HG02938 (cell line): ENCODE measurements at regions not wholly inside any gene's neighbourhood (a gene's known extent, or its start where the extent isn't known, plus 50 kb on each side); places are given as distances from the start of the nearest gene placed in this dataset.

ENCODE experiments used
- ATAC-seq: cut with Tn5 transposase; IDR thresholded peaks from one replicate; pipeline ENCODE4 v1.9.1; 2021; ENCODE audit warnings: mild to moderate bottlenecking, moderate library complexity; ENCODE audit not compliant: unreplicated experiment

DNA sequence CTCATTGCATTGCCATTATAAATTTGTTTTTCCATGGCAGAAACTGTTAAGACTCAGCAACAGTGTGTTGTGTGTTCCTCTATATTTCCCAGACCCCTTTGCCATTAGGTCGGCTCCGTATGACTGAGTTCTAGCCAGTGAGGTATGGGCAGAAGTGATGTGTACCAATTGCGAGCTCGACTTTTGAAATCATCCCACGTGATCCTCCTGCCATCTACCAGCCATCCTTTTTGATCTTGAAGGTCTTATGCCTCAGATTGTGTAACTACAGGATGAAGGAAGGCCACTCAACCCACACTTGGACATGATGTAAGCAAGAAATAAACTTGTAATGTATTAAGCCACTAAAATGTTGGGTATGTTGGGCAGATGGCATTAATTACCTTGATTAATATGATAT is 562.3 kb downstream of the PDCD6IP start:
- no peak for ATAC-seq

DNA sequence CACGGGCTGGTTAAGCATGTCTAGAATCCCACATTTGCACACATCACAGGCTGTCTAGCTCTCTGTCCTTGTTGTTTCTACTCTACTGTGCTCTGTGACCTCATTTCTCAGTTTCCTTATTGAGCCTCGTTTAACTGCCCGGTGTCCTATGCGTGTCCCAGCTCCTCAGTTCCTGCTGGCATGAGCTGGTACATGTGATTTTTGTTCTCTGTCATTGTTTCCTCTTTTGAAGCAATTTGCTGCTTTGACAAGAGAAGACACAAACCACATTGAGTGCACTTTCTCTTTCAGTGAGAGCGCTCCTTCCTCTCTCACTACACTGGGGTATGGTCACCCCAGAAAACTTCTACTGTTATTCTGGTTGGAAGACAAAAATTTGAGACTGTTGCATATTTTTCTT is 563.5 kb downstream of the PDCD6IP start:
- ATAC-seq = peak; percentile 95

DNA sequence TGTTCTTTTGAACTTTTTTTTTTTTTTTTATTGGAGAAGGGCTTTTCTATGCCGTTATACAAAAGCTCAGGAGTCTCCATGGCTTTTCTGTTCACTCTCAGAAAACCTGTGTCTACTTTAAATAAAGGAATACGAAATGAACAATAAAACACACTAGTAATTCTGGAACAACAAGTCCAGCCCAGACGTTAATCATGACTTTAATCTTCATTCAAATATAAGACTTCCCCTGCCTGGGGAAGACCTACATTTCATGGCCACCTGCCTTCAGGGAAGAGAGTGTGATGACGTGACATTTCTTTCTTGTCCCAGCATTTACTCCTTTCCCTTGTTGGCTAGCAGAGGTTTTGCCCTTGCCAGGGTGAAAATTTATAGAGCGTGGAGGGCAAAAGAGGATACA is 564.5 kb downstream of the PDCD6IP start:
- ATAC-seq = no peak

GRCh38 chr3:34363881-34364280 is 565.5 kb downstream of the PDCD6IP start:
- no peak for ATAC-seq

DNA sequence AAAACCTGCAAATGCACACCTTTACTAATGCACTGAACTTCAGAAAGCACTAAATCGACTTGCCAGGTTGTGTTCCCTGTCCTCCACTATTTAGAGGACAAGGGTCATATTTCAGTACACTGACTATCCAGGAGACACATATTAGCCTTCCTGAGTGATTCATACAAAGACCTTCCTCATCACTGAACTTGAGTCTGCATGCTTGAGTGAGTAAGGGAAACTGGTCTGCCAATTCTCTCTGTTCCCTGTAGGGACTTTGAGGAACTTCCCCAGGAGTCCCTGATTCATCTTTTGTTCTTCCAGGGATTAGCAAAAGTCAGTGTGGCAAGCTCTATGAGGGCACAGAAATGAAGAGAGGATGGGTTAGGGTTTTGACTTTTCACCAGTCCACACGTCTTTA is 565.9 kb downstream of the PDCD6IP start:
- no peak for ATAC-seq

- no peak for ATAC-seq
Observed at GRCh38 chr3:34365231-34365630, 566.8 kb downstream of the PDCD6IP start.

DNA sequence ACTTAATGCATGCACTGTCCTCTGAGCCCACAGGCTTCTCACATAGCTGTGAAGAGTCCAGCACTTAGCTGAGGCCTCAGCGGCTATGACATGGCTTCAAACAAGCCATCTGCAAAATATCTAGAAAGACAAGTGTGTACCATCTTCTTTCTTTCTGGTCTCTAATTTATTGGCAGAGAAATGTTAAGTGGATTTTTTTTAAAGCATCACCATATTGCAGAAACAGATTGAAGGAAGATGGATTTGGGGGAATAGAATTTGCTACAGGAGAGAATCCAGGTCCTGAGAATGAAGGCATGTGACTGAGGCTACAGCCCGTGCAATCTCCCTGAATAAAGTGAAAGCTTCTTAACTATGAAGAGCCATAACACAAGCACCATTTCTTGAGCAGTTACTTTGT is 567.3 kb downstream of the PDCD6IP start:
- no peak for ATAC-seq

DNA sequence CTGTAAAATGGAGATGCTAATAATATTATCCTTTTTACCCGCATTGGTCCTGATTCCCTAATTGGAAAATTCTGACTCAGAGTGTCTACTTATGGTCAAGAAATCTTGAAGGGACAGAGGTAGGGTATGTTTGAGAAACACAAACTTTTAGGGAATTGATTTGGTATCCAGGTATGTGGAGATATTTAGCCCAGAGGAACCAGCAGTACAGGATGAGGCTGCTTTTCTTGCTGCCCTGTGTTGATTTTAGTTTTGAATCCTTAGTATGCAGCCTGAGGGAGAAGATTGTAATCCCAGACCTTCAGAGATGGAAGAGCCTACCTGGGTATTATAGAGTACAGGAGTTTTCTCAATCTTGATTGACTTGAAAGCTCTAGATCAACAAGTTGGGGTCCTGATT is 569.1 kb downstream of the PDCD6IP start:
- ATAC-seq = no peak

- ATAC-seq = no peak
Observed at GRCh38 chr3:34374521-34374920, 576.1 kb downstream of the PDCD6IP start.

DNA sequence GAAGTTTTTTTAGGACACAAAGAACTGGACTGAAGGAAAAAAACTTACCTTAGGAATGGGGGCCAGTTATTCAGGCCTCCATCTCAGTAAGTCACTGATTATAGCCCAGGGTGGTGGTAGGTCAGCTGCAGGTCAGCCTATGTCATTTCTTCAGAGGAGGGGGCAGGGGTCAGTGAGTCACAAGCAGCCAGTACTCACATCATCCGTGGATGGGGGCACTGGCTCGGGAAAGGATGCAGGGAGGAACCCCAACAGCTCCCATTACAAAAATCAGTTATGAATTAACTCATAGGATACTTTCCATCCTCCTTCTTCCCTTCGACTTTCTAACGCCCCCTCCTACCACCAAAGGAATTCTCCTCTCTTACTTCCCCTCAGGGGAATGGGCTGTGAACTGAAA is 578.3 kb downstream of the PDCD6IP start:
- ATAC-seq = no peak

DNA sequence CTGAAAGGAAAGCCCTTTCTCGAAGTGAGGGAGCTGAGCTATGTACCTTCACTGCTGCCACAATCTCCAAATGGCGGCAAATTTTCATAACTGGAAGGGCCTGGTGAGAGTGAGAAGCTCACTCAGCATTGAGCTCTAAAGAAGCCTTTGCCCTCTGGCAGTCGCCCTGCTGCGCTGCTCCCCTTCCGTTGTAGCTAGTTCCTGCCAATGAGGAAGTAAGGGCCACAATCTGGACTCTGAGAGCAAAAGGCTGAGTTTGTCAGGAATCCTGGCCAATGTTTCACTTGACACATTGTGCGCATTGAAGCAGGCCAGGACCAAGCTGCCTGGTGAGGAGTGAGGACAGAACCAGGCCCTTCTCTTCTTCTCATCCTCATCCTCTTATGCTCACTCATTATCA is 579.5 kb downstream of the PDCD6IP start:
- no peak for ATAC-seq

- no peak for ATAC-seq
Observed at GRCh38 chr3:34381243-34381642, 582.8 kb downstream of the PDCD6IP start.

GRCh38 chr3:34382859-34383258 is 584.4 kb downstream of the PDCD6IP start:
- no peak for ATAC-seq

- no peak for ATAC-seq
Observed at GRCh38 chr3:34386309-34386708, 587.9 kb downstream of the PDCD6IP start.

DNA sequence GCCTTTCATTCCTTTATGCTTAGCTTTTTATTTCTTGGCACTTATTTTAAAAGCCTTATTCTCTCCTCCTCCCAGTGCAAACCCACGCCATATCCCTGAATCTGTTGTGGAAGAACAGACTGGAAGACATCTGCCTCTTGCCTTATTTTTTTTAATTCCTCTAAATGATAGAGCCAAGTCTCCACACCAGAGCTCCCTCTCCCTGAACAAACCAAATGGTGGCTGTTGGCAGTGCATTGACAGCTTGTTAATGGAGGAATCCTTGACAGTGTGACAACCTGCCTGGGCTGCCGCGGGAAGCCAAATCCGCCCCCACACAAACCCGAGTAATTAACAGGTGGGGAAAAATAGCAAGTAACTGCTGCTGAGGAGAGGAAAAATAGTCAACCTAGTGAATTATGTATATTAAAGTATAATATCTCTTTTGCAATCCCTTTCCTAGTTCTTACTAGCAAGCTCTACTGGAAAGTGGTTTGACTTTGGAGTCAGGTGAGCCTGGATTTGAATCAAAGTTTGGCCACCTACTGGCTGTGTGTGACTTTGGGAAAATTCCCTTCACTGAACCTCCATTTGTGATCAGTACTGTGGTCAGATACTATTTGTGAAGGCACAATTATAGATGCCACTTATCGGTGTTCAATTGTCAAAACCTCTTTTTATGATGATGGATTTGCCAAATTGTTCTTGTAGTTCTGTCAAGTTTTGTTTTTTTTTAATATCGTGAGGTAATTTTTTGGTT is 589.6 kb downstream of the PDCD6IP start:
- no peak for ATAC-seq

DNA sequence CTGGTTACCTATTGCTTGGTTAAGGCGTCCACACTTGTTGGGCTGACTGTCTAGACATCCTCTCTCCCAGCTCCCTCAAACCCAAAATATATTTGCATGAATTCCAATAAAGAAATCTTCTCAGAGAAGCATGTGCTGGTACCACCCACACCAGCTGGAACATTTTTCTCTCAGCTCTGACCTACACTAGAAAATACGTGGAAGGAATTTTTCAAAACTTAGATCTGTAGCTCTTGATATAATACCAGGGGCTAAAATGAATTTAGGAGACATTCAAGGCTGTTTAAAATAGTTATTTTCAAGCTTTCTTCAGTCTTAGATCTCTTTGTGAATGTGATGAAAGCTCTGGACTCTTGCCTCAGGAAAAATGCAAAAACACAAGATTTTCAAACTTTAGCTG is 590.4 kb downstream of the PDCD6IP start:
- ATAC-seq = no peak

DNA sequence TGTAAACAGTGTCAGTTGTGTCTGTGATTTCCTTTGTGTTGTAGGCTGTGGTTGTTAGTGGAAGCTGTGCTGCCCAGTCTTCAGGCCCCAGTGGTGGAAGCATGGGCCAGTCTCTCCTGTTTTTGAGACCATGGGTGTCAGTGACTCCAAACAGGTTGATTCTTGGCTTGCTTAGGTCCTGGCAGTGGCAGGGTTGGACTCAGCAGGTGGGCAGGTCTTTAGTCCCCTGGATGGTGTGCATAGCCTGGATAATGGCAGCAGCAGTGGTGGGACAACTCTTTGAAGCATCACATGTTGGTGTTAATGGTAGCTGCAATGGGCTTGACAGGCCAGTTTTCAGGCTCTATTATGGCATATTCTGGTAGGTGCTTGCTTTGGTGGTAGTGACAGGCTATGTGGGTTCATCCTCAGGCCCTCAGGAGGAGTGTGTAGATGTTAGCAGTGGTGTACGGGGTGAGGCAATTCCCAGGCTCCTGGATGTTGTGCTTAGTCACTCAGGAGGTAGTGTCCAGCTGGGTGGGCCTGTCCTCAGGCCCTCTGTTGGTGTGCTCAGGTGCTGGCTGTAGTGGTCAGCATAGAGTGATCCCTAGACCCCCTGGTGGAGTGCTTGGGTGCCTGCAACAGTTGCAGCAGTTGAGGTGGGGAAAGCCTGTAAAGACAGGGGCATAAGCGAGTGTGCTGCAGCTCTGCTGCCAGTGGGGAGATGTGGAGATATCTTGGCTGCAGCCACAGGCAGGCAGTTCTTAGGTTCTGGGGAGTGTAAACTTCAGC is 596.7 kb downstream of the PDCD6IP start:
- no peak for ATAC-seq

GRCh38 chr3:34396288-34396687 is 597.9 kb downstream of the PDCD6IP start:
- ATAC-seq = no peak

DNA sequence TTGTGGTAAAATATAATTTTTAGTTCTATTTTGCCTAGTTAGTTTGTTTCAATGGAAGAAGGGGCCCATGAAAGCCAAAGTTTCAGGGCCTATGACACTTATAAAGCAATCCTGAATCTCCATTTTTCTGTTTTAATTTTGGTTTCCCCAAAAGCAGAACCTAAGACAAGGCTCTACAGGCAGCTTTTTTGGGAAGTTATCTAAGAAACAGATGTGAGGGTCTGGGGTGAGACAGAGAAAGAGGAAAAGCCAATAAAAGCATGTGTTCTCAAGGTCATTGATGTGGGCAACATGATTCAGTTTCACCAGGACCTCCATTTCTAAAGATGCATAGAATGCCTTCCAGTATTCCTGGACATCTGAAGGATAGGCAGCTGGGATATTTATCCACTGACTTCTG is 598.5 kb downstream of the PDCD6IP start:
- no peak for ATAC-seq

DNA sequence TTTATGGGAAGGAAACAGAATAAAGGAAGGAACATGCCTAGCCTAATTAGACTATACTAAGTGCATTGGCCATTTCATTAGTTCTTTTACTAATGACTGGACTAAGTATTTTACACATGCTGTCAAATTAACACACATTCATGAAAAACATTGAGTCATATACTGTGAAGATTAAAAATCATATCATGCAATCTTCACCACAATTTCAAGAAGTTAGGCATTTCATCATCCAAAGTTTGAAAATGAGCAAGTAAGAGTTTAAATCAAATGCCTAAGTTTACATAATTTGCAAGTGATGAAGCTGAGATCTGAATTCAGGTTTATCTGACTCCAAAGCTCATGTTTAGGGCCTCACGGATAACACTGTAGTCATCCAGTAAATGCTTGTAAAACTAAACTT is 601.0 kb downstream of the PDCD6IP start:
- no peak for ATAC-seq

GRCh38 chr3:34405159-34405558 is 606.7 kb downstream of the PDCD6IP start:
- no peak for ATAC-seq

DNA sequence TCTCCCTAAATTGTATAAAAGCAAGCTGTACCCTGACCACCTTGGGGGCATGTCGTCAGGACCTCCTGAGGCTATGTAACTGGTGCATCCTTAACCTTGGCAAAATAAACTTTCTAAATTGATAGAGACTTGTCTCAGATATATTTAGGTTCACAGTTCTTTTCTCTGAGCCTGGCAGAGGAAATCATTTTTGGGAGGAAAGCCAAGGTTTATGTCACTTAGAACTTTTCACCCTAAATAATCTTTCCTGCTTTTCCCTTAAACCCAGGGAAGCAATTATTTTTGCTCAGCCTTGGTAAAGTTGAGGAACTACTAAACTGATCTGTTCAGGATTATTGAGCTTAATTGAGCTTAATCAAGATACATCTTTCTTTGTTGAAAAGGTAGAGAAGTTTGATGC is 608.9 kb downstream of the PDCD6IP start:
- no peak for ATAC-seq

DNA sequence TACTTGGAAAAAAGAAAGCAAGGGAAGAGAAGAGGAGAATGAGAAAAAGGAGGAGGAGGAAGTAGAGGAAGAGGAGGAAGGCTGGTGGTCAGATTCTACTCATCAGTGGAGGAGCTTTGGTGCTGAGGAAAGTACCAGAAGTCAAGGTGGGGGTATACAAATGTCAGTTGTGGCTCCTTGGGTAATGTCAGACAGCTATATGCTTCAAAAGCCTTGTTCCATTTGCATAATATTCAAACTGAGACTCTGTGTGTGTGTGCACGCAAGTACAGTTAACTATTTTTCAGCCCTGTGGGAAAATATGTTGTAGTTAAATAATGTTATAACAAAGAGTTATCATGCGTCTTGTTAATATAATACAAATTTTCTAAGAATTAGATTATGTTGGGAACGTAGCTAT is 609.7 kb downstream of the PDCD6IP start:
- ATAC-seq = peak; percentile 81
